ENCODE measurements at regions not wholly inside any gene's neighbourhood (a gene's known extent, or its start where the extent isn't known, plus 50 kb on each side); places are given as distances from the start of the nearest gene placed in this dataset.

DNA sequence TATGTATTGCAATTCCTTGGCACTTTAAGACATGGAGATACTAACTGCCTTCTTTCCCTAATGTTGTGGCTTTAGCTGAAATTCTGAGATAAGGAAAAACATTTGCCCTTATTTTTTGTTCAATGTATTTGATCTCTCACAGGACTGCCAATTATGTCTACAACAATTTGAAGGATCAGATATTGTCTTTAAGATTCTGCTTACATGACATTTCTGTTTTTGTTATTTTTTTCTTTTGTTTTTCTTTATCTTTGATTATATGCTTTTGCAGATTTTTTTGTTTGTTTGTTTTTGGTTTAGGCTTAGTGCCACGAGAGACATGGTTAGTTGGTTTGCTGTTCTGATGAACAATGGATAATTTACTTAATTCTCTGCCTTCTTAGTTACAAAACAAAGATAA, 303.3 kb downstream of the TECRL start:
- no peak overlapping the region for H3K27ac Mint-ChIP-seq (ENCODE audit: low read depth, unreplicated experiment)
- no TSS peak for BruUV-seq (replicated peaks)
- intact Hi-C loops (cut with micrococcal nuclease): no loop called here
- no peak for DNase-seq (ENCODE audit: unreplicated experiment)
- POLR2A ChIA-PET: no interaction called here
- peaks cover 5% of the 10 kb centered on the region for H3K4me1 Mint-ChIP-seq (ENCODE audit: insufficient read depth, unreplicated experiment)
- CTCF ChIA-PET: no interaction called here
- no peaks in the 10 kb centered on the region for H3K9me3 Mint-ChIP-seq (ENCODE audit: unreplicated experiment)
- no peaks in the 10 kb centered on the region for H3K27me3 Mint-ChIP-seq (ENCODE audit: insufficient read depth, unreplicated experiment)
- no peak overlapping the region for H3K4me3 Mint-ChIP-seq (ENCODE audit: unreplicated experiment)
- H3K36me3 Mint-ChIP-seq (ENCODE audit: insufficient read depth, unreplicated experiment): no peaks in the 10 kb centered on the region
- TF ChIP-seq, protein P1, sequence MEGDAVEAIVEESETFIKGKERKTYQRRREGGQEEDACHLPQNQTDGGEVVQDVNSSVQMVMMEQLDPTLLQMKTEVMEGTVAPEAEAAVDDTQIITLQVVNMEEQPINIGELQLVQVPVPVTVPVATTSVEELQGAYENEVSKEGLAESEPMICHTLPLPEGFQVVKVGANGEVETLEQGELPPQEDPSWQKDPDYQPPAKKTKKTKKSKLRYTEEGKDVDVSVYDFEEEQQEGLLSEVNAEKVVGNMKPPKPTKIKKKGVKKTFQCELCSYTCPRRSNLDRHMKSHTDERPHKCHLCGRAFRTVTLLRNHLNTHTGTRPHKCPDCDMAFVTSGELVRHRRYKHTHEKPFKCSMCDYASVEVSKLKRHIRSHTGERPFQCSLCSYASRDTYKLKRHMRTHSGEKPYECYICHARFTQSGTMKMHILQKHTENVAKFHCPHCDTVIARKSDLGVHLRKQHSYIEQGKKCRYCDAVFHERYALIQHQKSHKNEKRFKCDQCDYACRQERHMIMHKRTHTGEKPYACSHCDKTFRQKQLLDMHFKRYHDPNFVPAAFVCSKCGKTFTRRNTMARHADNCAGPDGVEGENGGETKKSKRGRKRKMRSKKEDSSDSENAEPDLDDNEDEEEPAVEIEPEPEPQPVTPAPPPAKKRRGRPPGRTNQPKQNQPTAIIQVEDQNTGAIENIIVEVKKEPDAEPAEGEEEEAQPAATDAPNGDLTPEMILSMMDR (IDR thresholded peaks at IDR 0.05; ENCODE audit: unreplicated experiment): no peak

DNA sequence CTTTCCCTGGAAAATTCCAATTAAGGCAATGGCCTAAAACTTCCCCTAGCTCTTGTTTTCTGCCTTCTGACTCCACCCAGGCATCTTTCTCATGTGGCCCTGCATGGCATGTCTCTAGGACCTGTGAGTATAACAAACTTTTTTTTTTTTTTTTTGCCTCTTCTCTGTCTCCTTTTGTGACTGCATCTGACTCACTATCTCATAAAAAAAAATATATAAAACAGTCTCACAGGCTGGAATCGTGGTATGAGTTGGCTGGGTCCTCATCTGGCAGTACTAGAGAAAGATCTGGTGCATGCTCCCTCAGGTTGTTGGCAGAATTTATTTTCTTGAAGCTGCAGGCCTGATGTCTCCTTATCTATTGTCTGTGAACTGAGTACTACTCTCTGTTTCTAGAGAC, 313.9 kb downstream of the TECRL start:
- Mint-ChIP-seq H3K36me3 (ENCODE audit: insufficient read depth, unreplicated experiment) (no peaks in the 10 kb centered on the region), H3K4me1 (ENCODE audit: insufficient read depth, unreplicated experiment) (peaks cover 6% of the 10 kb centered on the region), H3K27ac (ENCODE audit: low read depth, unreplicated experiment) (peak overlapping the region; percentile 18), H3K9me3 (ENCODE audit: unreplicated experiment) (peaks cover 9% of the 10 kb centered on the region), H3K27me3 (ENCODE audit: insufficient read depth, unreplicated experiment) (no peaks in the 10 kb centered on the region), H3K4me3 (ENCODE audit: unreplicated experiment) (no peak overlapping the region)
- intact Hi-C loops (cut with micrococcal nuclease): no loop called here
- CTCF ChIA-PET: interaction anchor here (0.6 to 1.0 kb wide), 3 partner anchors 49 to 532 kb away, joined by 3 to 4 read pairs (median 3); no protein-coding TSS in a partner anchor
- POLR2A ChIA-PET: interaction anchor here (0.7 kb wide), 1 partner anchor 9 kb away, joined by 3 read pairs; no protein-coding TSS in a partner anchor
- no TSS peak for BruUV-seq (replicated peaks)
- DNase-seq (ENCODE audit: unreplicated experiment): no peak
- TF ChIP-seq, protein P1 (IDR thresholded peaks at IDR 0.05; ENCODE audit: unreplicated experiment): no peak

DNA sequence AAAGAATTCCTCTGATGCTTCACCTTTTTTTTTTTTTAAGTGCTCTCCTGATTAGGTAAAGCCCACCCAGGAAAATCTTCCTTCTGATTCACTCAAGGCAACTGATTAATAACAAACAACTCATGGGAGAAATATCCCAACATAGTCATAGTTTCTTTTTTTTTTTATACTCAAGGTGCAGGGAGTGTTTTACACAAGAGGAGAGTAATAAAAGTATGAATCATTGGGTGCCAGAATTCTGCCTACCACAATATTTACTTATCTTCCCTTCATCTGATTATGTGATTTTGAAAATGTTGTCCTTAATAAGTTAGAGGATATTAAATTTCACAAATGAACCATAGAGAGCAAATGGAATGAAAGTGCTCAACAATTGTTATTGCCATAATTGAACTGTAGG, 329.9 kb downstream of the TECRL start:
- ChIA-PET POLR2A (no interaction called here), CTCF (no interaction called here)
- Mint-ChIP-seq H3K4me3 (ENCODE audit: unreplicated experiment) (peak overlapping the region; percentile 1), H3K9me3 (ENCODE audit: unreplicated experiment) (no peaks in the 10 kb centered on the region), H3K4me1 (ENCODE audit: insufficient read depth, unreplicated experiment) (peaks cover 12% of the 10 kb centered on the region), H3K36me3 (ENCODE audit: insufficient read depth, unreplicated experiment) (no peaks in the 10 kb centered on the region), H3K27ac (ENCODE audit: low read depth, unreplicated experiment) (peak overlapping the region; percentile 78), H3K27me3 (ENCODE audit: insufficient read depth, unreplicated experiment) (no peaks in the 10 kb centered on the region)
- intact Hi-C loops (cut with micrococcal nuclease): no loop called here
- TF ChIP-seq, protein P1 (IDR thresholded peaks at IDR 0.05; ENCODE audit: unreplicated experiment): no peak
- BruUV-seq (replicated peaks): no TSS peak
- DNase-seq (ENCODE audit: unreplicated experiment): peak; percentile 28

DNA sequence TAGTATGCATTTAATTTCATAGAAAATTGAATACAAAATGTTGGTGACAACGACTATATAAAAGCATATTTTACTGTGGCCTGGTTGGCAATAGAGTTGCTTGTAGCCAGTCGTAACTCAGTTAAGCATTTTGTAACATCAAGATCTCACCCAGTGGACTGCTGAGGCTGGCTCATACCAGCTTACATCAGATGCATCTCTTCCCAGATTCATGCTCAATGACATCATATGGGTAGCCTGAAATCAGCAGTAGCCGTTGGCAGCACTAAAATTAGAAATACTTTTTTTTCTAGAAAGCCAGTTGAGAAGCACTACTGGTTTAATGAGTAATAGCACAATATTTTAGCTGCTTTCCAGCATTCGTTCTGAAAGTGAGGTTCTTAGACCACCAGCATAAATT, 341.2 kb downstream of the TECRL start:
- intact Hi-C loops (cut with micrococcal nuclease): no loop called here
- TF ChIP-seq, protein P1 (IDR thresholded peaks at IDR 0.05; ENCODE audit: unreplicated experiment): no peak
- BruUV-seq (replicated peaks): no TSS peak
- peaks cover 16% of the 10 kb centered on the region for H3K9me3 Mint-ChIP-seq (ENCODE audit: unreplicated experiment)
- DNase-seq (ENCODE audit: unreplicated experiment): peak; percentile 27
- no peak overlapping the region for H3K4me3 Mint-ChIP-seq (ENCODE audit: unreplicated experiment)
- ChIA-PET CTCF (interaction anchor here (1.1 kb wide), 1 partner anchor 23 kb away, joined by 3 read pairs; no protein-coding TSS in a partner anchor), POLR2A (interaction anchor here (0.7 kb wide), 1 partner anchor 11 kb away, joined by 3 read pairs; no protein-coding TSS in a partner anchor)
- H3K36me3 Mint-ChIP-seq (ENCODE audit: insufficient read depth, unreplicated experiment): no peaks in the 10 kb centered on the region
- H3K27ac Mint-ChIP-seq (ENCODE audit: low read depth, unreplicated experiment): peak overlapping the region; percentile 3
- H3K4me1 Mint-ChIP-seq (ENCODE audit: insufficient read depth, unreplicated experiment): peaks cover 12% of the 10 kb centered on the region
- H3K27me3 Mint-ChIP-seq (ENCODE audit: insufficient read depth, unreplicated experiment): no peaks in the 10 kb centered on the region

All from MCF 10A (cell line).